ENCODE measurements at regions not wholly inside any gene's neighbourhood (a gene's known extent, or its start where the extent isn't known, plus 50 kb on each side); places are given as distances from the start of the nearest gene placed in this dataset.

DNA sequence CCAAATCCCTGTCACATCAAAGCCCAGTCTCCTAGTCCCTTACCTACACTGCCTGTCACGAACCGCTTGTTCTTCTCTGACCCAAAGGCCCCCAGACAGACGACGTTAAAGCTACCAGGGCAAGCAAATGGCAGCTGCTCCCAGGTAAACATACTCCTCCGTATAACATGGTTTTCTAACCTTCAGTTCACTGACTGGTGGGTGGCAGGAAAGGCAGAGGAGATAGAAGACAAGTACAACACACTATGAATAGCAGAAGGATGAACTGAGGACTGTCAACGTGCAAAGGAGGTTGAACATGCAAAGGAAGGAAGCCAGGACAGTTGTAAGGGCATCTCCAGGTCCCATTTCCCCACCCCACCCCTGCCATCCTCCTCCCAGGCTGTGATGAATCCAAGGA, 449.8 kb downstream of the SHISA9 start:
- Histone ChIP-seq H4K5ac (ENCODE audit: low read depth, low read length) (no peak overlapping the region), H3K23ac (ENCODE audit: low read depth, low read length) (no peak overlapping the region), H3K36me3 (ENCODE audit: control insufficient read depth, insufficient read depth, low read length) (no peaks in the 10 kb centered on the region), H3K14ac (replicated peaks; ENCODE audit: low read depth, low read length) (no peak overlapping the region), H3K4me1 (ENCODE audit: control insufficient read depth, insufficient read depth, low read length) (no peaks in the 10 kb centered on the region), H2AK9ac (replicated peaks; ENCODE audit: low read depth, low read length, poor library complexity) (no peak overlapping the region), H4K91ac (ENCODE audit: insufficient read depth, low read depth, low read length) (no peak overlapping the region), H2AK5ac (ENCODE audit: low read depth, low read length) (no peak overlapping the region), H3K4me2 (ENCODE audit: low read depth, low read length) (no peak overlapping the region), H2BK120ac (ENCODE audit: low read depth, low read length) (no peak overlapping the region), H3K79me1 (ENCODE audit: low read depth in 1 of 2, low read length in 2 of 2) (no peaks in the 10 kb centered on the region), H4K8ac (ENCODE audit: low read depth in 2 of 2, low read length in 2 of 2) (no peak overlapping the region), H3K9me1 (ENCODE audit: insufficient read depth, low read length) (no peaks in the 10 kb centered on the region), H3K4ac (ENCODE audit: low read depth, low read length) (no peak overlapping the region), H3K9me3 (ENCODE audit: control insufficient read depth, insufficient read depth, low read length) (peaks cover 15% of the 10 kb centered on the region), H4K20me1 (ENCODE audit: insufficient read depth, low read length) (no peaks in the 10 kb centered on the region), H3K27ac (ENCODE audit: insufficient read depth, low read length) (no peak overlapping the region), H2AFZ (replicated peaks; ENCODE audit: low read length, poor library complexity) (no peak overlapping the region), H3K9ac (ENCODE audit: low read depth, low read length) (no peak overlapping the region), H2BK15ac (ENCODE audit: low read depth, low read length) (no peak overlapping the region), H2BK5ac (ENCODE audit: low read depth, low read length, poor library complexity, severe bottlenecking) (no peak overlapping the region), H3K4me3 (ENCODE audit: insufficient read depth, low read depth, low read length) (no peak overlapping the region), H2BK20ac (ENCODE audit: low read depth, low read length) (no peak overlapping the region), H3K56ac (ENCODE audit: extremely low read depth, insufficient read depth, low read length) (no peak overlapping the region), H3K27me3 (ENCODE audit: control insufficient read depth, insufficient read depth, low read length) (no peaks in the 10 kb centered on the region), H3K18ac (ENCODE audit: low read depth, low read length) (no peak overlapping the region)
- in situ Hi-C loops (cut with MboI; ENCODE audit: low sequenced_read_pairs): no loop called here
- ATAC-seq (ENCODE audit: low read depth) (no peak), DNase-seq (no peak)
- BruUV-seq (replicated peaks): no TSS peak
- no CpG with 5 or more reads among the region's 6 CpGs for WGBS, 2 experiments (ENCODE audit: extremely low coverage in 2 of 2, insufficient read length in 1 of 2)
- intact Hi-C loops (cut with micrococcal nuclease): no loop called here
- no peak for TF ChIP-seq MAFK (IDR thresholded peaks at IDR 0.05; ENCODE audit: low read depth, low read length)
- TF ChIP-seq MAZ (IDR thresholded peaks at IDR 0.05; ENCODE audit: borderline replicate concordance, low read depth, low read length): no peak
- no peak for TF ChIP-seq CHD1 (IDR thresholded peaks at IDR 0.05; ENCODE audit: low read depth, low read length)
- TF ChIP-seq CEBPB (IDR thresholded peaks at IDR 0.05; ENCODE audit: low read depth, low read length): no peak
- CTCF ChIA-PET: no interaction called here
- dilution Hi-C loops (cut with HindIII; ENCODE audit: low sequenced_read_pairs, unreplicated experiment): no loop called here
- POLR2A ChIA-PET (ENCODE audit: unreplicated experiment): no interaction called here

All from IMR-90 (cell line).